ENCODE measurements at regions not wholly inside any gene's neighbourhood (a gene's known extent, or its start where the extent isn't known, plus 50 kb on each side); places are given as distances from the start of the nearest gene placed in this dataset.
A peak's percentile ranks its signal among the peaks of the same experiment; 100 is the strongest.

GRCh38 chr5:74320526-74320925 is 320.0 kb downstream of the ENC1 start:
- H3K36me3 Mint-ChIP-seq (ENCODE audit: low read depth) = no peaks in the 10 kb centered on the region

More at GRCh38 chr5:74320526-74320925, 320.0 kb downstream of the ENC1 start:
- Histone ChIP-seq H3K9me2 (ENCODE audit: insufficient read depth) (0 out of 2 replicates have a peak, but pooled peaks cover 2% of the 10 kb centered on the region), H3K36me3 (ENCODE audit: insufficient read depth) (no peaks in the 10 kb centered on the region), H3K4me3 (no peak overlapping the region), H3K27me3 (ENCODE audit: insufficient read depth) (no peaks in the 10 kb centered on the region), H2AFZ (peak overlapping the region; percentile 83), H3K27ac (ENCODE audit: low read depth) (no peak overlapping the region), H3K4me1 (ENCODE audit: insufficient read depth) (no peaks in the 10 kb centered on the region), H3F3A (replicated peaks; ENCODE audit: low read depth) (no peaks in the 10 kb centered on the region), H4K20me1 (replicated peaks; ENCODE audit: insufficient read depth) (no peaks in the 10 kb centered on the region), H3K79me2 (replicated peaks; ENCODE audit: insufficient read depth) (no peaks in the 10 kb centered on the region), H3K4me2 (no peak overlapping the region)
- TF ChIP-seq ZNF114 (CRISPR knock-in tag; IDR thresholded peaks at IDR 0.05) = no peak
- no peak for TF ChIP-seq ZNF331 (CRISPR knock-in tag; IDR thresholded peaks at IDR 0.05; ENCODE audit: low read depth)
- no peak for TF ChIP-seq ETS1 (IDR thresholded peaks at IDR 0.05)
- no peak for TF ChIP-seq CREB1 (CRISPR knock-in tag; IDR thresholded peaks at IDR 0.05; ENCODE audit: low read depth)
- no peak for TF ChIP-seq EZH2phosphoT487 (IDR thresholded peaks at IDR 0.05; ENCODE audit: unreplicated experiment)
- TF ChIP-seq CTCF (conservative IDR thresholded peaks at IDR 0.05; ENCODE audit: low read depth in 2 of 2) = no peak
- TF ChIP-seq EZH2 (IDR thresholded peaks at IDR 0.05; ENCODE audit: low read depth, unreplicated experiment) = no peak
- TF ChIP-seq JUNB (IDR thresholded peaks at IDR 0.05; ENCODE audit: unreplicated experiment) = no peak
- no peak for TF ChIP-seq POLR2AphosphoS5 (IDR thresholded peaks at IDR 0.05; ENCODE audit: low read depth)
- TF ChIP-seq REST (IDR thresholded peaks at IDR 0.05; ENCODE audit: unreplicated experiment) = no peak
- TF ChIP-seq STAT1 (IDR thresholded peaks at IDR 0.05; ENCODE audit: unreplicated experiment) = no peak
- no peak for TF ChIP-seq NANOG (IDR thresholded peaks at IDR 0.05; ENCODE audit: borderline replicate concordance)
- TF ChIP-seq ZNF462 (CRISPR knock-in tag; IDR thresholded peaks at IDR 0.05) = no peak
- Mint-ChIP-seq H3K4me1 (peaks cover 4% of the 10 kb centered on the region; the same call in 1 of the 3 replicates), H3K4me3 (no peak overlapping the region), H3K27me3 (ENCODE audit: insufficient read depth, low read depth, poor library complexity) (peaks cover 5% of the 10 kb centered on the region), H3K27ac (no peak overlapping the region), H3K9me3 (no peaks in the 10 kb centered on the region)
- ATAC-seq (no peak), DNase-seq (ENCODE audit: low spot score) (no peak)

All from GM23338 (cell line).